ENCODE measurements at regions not wholly inside any gene's neighbourhood (a gene's known extent, or its start where the extent isn't known, plus 50 kb on each side); places are given as distances from the start of the nearest gene placed in this dataset.

- no peaks in the 10 kb centered on the region for H3K9me1 ChIP-seq (replicated peaks; ENCODE audit: control insufficient read depth, extremely low read depth, insufficient read depth, low read length)
- no peaks in the 10 kb centered on the region for H4K20me1 ChIP-seq (replicated peaks; ENCODE audit: control insufficient read depth, extremely low read depth, insufficient read depth, low read length)
- no peak overlapping the region for H2AFZ ChIP-seq (ENCODE audit: low read depth, low read length)
- dilution Hi-C loops (cut with MboI; ENCODE audit: extremely low pct_ligation_motif_present, low sequenced_read_pairs): no loop called here
- peaks cover 20% of the 10 kb centered on the region for H3K4me1 ChIP-seq (ENCODE audit: control insufficient read depth, extremely low read depth, insufficient read depth, low read length)
- no peak overlapping the region for H3K4me2 ChIP-seq (ENCODE audit: insufficient read depth, low read length)
- TF ChIP-seq EZH2 (IDR thresholded peaks at IDR 0.05; ENCODE audit: borderline replicate concordance, low read depth, low read length, severe bottlenecking): no peak
- TF ChIP-seq, protein P1, sequence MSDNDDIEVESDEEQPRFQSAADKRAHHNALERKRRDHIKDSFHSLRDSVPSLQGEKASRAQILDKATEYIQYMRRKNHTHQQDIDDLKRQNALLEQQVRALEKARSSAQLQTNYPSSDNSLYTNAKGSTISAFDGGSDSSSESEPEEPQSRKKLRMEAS (IDR thresholded peaks at IDR 0.05; ENCODE audit: insufficient read depth, insufficient read length): no peak
- H3K9ac ChIP-seq (replicated peaks; ENCODE audit: extremely low read depth, insufficient read depth, low read length): no peak overlapping the region
- FAIRE-seq: no peak
- H3K79me2 ChIP-seq (ENCODE audit: control insufficient read depth, insufficient read depth, low read length): no peaks in the 10 kb centered on the region
- no peaks in the 10 kb centered on the region for H3K9me3 ChIP-seq (replicated peaks; ENCODE audit: control insufficient read depth, insufficient read depth, low read length)
- no peak overlapping the region for H3K27ac ChIP-seq (ENCODE audit: insufficient read depth, low read depth, low read length)
- ChIA-PET CTCF (interaction anchor here (1.0 kb wide), 1 partner anchor 17 kb away, joined by 4 read pairs; no protein-coding TSS in a partner anchor), POLR2A (no interaction called here)
- no peaks in the 10 kb centered on the region for H3K27me3 ChIP-seq (ENCODE audit: control insufficient read depth in 2 of 2, insufficient read depth in 2 of 2, low read length in 2 of 2)
- no peak for DNase-seq (ENCODE audit: low read depth, low spot score)
- no TSS peak for BruUV-seq (replicated peaks)
- intact Hi-C loops (cut with micrococcal nuclease): no loop called here
- no peak overlapping the region for H3K4me3 ChIP-seq (replicated peaks in 1 of 3; ENCODE audit: insufficient read depth in 1 of 3, low read depth in 1 of 3, low read length in 3 of 3)
- no peaks in the 10 kb centered on the region for H3K36me3 ChIP-seq (ENCODE audit: control insufficient read depth in 2 of 2, extremely low read depth in 1 of 2, insufficient read depth in 2 of 2, low read length in 2 of 2)
These were observed 82.4 kb upstream of the PODXL start for GRCh38 chr7:131638641-131639430.

DNA sequence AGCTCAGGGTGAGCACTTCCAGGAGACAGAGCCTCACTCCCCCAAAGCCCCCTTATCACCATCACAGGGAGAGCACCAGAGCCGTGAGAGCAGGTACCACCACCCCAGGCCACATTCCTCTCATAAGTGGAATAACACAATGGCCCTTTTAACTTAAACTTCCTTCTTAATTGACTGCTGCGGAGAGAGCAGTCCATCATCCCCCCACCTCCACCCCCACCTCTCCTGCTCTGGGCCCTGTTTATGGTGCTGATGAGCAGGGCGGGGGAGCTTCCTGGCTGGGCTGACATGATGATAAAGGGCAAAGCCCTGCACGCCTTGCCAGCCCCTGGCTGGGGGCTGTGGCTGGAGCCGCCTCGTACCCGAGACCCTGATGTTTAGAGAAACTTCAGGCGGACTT is 81.4 kb upstream of the PODXL start:
- DNase-seq (ENCODE audit: low read depth, low spot score): no peak
- ChIA-PET CTCF (no interaction called here), POLR2A (no interaction called here)
- Histone ChIP-seq H3K4me3 (replicated peaks in 1 of 3; ENCODE audit: insufficient read depth in 1 of 3, low read depth in 1 of 3, low read length in 3 of 3) (no peak overlapping the region), H3K36me3 (ENCODE audit: control insufficient read depth in 2 of 2, extremely low read depth in 1 of 2, insufficient read depth in 2 of 2, low read length in 2 of 2) (no peaks in the 10 kb centered on the region), H3K27me3 (ENCODE audit: control insufficient read depth in 2 of 2, insufficient read depth in 2 of 2, low read length in 2 of 2) (no peaks in the 10 kb centered on the region), H2AFZ (ENCODE audit: low read depth, low read length) (no peak overlapping the region), H3K9me1 (replicated peaks; ENCODE audit: control insufficient read depth, extremely low read depth, insufficient read depth, low read length) (no peaks in the 10 kb centered on the region), H3K9ac (replicated peaks; ENCODE audit: extremely low read depth, insufficient read depth, low read length) (no peak overlapping the region), H3K4me1 (ENCODE audit: control insufficient read depth, extremely low read depth, insufficient read depth, low read length) (peaks cover 27% of the 10 kb centered on the region), H3K79me2 (ENCODE audit: control insufficient read depth, insufficient read depth, low read length) (no peaks in the 10 kb centered on the region), H3K27ac (ENCODE audit: insufficient read depth, low read depth, low read length) (no peak overlapping the region), H4K20me1 (replicated peaks; ENCODE audit: control insufficient read depth, extremely low read depth, insufficient read depth, low read length) (no peaks in the 10 kb centered on the region), H3K9me3 (replicated peaks; ENCODE audit: control insufficient read depth, insufficient read depth, low read length) (no peaks in the 10 kb centered on the region), H3K4me2 (ENCODE audit: insufficient read depth, low read length) (no peak overlapping the region)
- TF ChIP-seq JUN (IDR thresholded peaks at IDR 0.05; ENCODE audit: borderline replicate concordance, insufficient read depth, insufficient read length, low read depth) (no peak), POLR2A (IDR thresholded peaks at IDR 0.05; ENCODE audit: low read depth, low read length) (no peak), FOS (IDR thresholded peaks at IDR 0.05; ENCODE audit: borderline replicate concordance, insufficient read depth, low read length) (no peak), POLR2AphosphoS5 (IDR thresholded peaks at IDR 0.05; ENCODE audit: insufficient read depth, low read depth, low read length) (no peak), GATA2 (IDR thresholded peaks at IDR 0.05; ENCODE audit: insufficient read depth, insufficient read length, low read depth, low read length) (no peak), MYC (IDR thresholded peaks at IDR 0.05; ENCODE audit: low read depth, low read length) (no peak), EZH2 (IDR thresholded peaks at IDR 0.05; ENCODE audit: borderline replicate concordance, low read depth, low read length, severe bottlenecking) (no peak)
- TF ChIP-seq, protein P1 (IDR thresholded peaks at IDR 0.05; ENCODE audit: insufficient read depth, insufficient read length): no peak
- TF ChIP-seq, protein P2, sequence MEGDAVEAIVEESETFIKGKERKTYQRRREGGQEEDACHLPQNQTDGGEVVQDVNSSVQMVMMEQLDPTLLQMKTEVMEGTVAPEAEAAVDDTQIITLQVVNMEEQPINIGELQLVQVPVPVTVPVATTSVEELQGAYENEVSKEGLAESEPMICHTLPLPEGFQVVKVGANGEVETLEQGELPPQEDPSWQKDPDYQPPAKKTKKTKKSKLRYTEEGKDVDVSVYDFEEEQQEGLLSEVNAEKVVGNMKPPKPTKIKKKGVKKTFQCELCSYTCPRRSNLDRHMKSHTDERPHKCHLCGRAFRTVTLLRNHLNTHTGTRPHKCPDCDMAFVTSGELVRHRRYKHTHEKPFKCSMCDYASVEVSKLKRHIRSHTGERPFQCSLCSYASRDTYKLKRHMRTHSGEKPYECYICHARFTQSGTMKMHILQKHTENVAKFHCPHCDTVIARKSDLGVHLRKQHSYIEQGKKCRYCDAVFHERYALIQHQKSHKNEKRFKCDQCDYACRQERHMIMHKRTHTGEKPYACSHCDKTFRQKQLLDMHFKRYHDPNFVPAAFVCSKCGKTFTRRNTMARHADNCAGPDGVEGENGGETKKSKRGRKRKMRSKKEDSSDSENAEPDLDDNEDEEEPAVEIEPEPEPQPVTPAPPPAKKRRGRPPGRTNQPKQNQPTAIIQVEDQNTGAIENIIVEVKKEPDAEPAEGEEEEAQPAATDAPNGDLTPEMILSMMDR (IDR thresholded peaks at IDR 0.05; ENCODE audit: extremely low read depth in 1 of 2, insufficient read depth in 1 of 2, low read depth in 1 of 2, low read length in 2 of 2): no peak
- intact Hi-C loops (cut with micrococcal nuclease): no loop called here
- no TSS peak for BruUV-seq (replicated peaks)
- dilution Hi-C loops (cut with MboI; ENCODE audit: extremely low pct_ligation_motif_present, low sequenced_read_pairs): no loop called here
- no peak for FAIRE-seq
